ENCODE measurements at regions not wholly inside any gene's neighbourhood (a gene's known extent, or its start where the extent isn't known, plus 50 kb on each side); places are given as distances from the start of the nearest gene placed in this dataset.

- H3K79me2 ChIP-seq (ENCODE audit: control insufficient read depth, insufficient read depth, low read length), result no peaks in the 10 kb centered on the region
- Mint-ChIP-seq H3K27me3 (peaks cover 6% of the 10 kb centered on the region), H3K9me3 (ENCODE audit: insufficient read depth) (no peaks in the 10 kb centered on the region), H3K4me3 (no peak overlapping the region), H3K27ac (no peak overlapping the region), H3K4me1 (no peaks in the 10 kb centered on the region)
- no peak overlapping the region for H3K27ac ChIP-seq (ENCODE audit: low read length in 2 of 2)
- ATAC-seq (ENCODE audit: low read depth) (no peak), DNase-seq (no peak)
- H3K4me3 ChIP-seq (ENCODE audit: control extremely low read depth in 1 of 5, extremely low read depth in 1 of 5, insufficient read depth in 1 of 5, low read depth in 2 of 5, low read length in 4 of 5), result no peak overlapping the region
- no CpG with 5 or more reads among the region's 4 CpGs for WGBS (ENCODE audit: insufficient coverage)
- ChIA-PET POLR2A (no interaction called here), CTCF (interaction anchor here (0.7 kb wide), 1 partner anchor 36 kb away, joined by 3 read pairs; no protein-coding TSS in a partner anchor)
- H3K4me1 ChIP-seq (ENCODE audit: control insufficient read depth in 2 of 2, insufficient read depth in 2 of 2, low read length in 2 of 2), result no peaks in the 10 kb centered on the region
- H3K9me3 ChIP-seq (ENCODE audit: control extremely low read depth in 1 of 3, control insufficient read depth in 2 of 3, insufficient read depth in 1 of 3, low read length in 2 of 3), result peaks cover 0 to 2% (median 0%) of the 10 kb centered on the region in 3 donors
- H2AFZ ChIP-seq (ENCODE audit: insufficient read depth, low read depth, low read length, poor library complexity, severe bottlenecking), result no peak overlapping the region
- no peaks in the 10 kb centered on the region for H4K20me1 ChIP-seq (ENCODE audit: control insufficient read depth, insufficient read depth, low read length, poor library complexity, severe bottlenecking)
- no peaks in the 10 kb centered on the region for H3K27me3 ChIP-seq (replicated peaks in 1 of 4; ENCODE audit: control extremely low read depth in 1 of 4, control insufficient read depth in 3 of 4, insufficient read depth in 4 of 4, low read length in 3 of 4)
- no peaks in the 10 kb centered on the region for H3K36me3 ChIP-seq (replicated peaks in 1 of 2; ENCODE audit: control extremely low read depth in 1 of 2, control insufficient read depth in 1 of 2, extremely low read depth in 1 of 2, insufficient read depth in 2 of 2, low read length in 1 of 2)
- no peak overlapping the region for H3K9ac ChIP-seq (ENCODE audit: low read length)
- intact Hi-C loops (cut with micrococcal nuclease), result no loop called here
- H3K4me2 ChIP-seq (replicated peaks; ENCODE audit: low read depth, low read length, poor library complexity, severe bottlenecking), result no peak overlapping the region
- no peak for TF ChIP-seq EZH2 (IDR thresholded peaks at IDR 0.05; ENCODE audit: borderline replicate concordance, insufficient read depth, low read depth, low read length, poor library complexity, severe bottlenecking)
These were observed 206.2 kb upstream of the MAF start for GRCh38 chr16:79806757-79807156.

GRCh38 chr16:79805621-79806020, 205.1 kb upstream of the MAF start:
- TF ChIP-seq CTCF (IDR thresholded peaks at IDR 0.05) (no peak), EZH2 (IDR thresholded peaks at IDR 0.05; ENCODE audit: borderline replicate concordance, insufficient read depth, low read depth, low read length, poor library complexity, severe bottlenecking) (no peak)
- Histone ChIP-seq H2AFZ (ENCODE audit: insufficient read depth, low read depth, low read length, poor library complexity, severe bottlenecking) (no peak overlapping the region), H3K27me3 (replicated peaks in 1 of 4; ENCODE audit: control extremely low read depth in 1 of 4, control insufficient read depth in 3 of 4, insufficient read depth in 4 of 4, low read length in 3 of 4) (no peaks in the 10 kb centered on the region), H4K20me1 (ENCODE audit: control insufficient read depth, insufficient read depth, low read length, poor library complexity, severe bottlenecking) (no peaks in the 10 kb centered on the region), H3K4me2 (replicated peaks; ENCODE audit: low read depth, low read length, poor library complexity, severe bottlenecking) (no peak overlapping the region), H3K9me3 (ENCODE audit: control extremely low read depth in 1 of 3, control insufficient read depth in 2 of 3, insufficient read depth in 1 of 3, low read length in 2 of 3) (peaks cover 0 to 2% (median 0%) of the 10 kb centered on the region in 3 donors), H3K4me1 (ENCODE audit: control insufficient read depth in 2 of 2, insufficient read depth in 2 of 2, low read length in 2 of 2) (no peaks in the 10 kb centered on the region), H3K27ac (ENCODE audit: low read length in 2 of 2) (no peak overlapping the region), H3K79me2 (ENCODE audit: control insufficient read depth, insufficient read depth, low read length) (no peaks in the 10 kb centered on the region), H3K36me3 (replicated peaks in 1 of 2; ENCODE audit: control extremely low read depth in 1 of 2, control insufficient read depth in 1 of 2, extremely low read depth in 1 of 2, insufficient read depth in 2 of 2, low read length in 1 of 2) (no peaks in the 10 kb centered on the region), H3K4me3 (ENCODE audit: control extremely low read depth in 1 of 5, extremely low read depth in 1 of 5, insufficient read depth in 1 of 5, low read depth in 2 of 5, low read length in 4 of 5) (no peak overlapping the region), H3K9ac (ENCODE audit: low read length) (no peak overlapping the region)
- H3K27ac Mint-ChIP-seq, result no peak overlapping the region
- POLR2A ChIA-PET, result no interaction called here
- H3K4me3 Mint-ChIP-seq, result no peak overlapping the region
- CTCF ChIA-PET, result no interaction called here
- no peaks in the 10 kb centered on the region for H3K9me3 Mint-ChIP-seq (ENCODE audit: insufficient read depth)
- no peaks in the 10 kb centered on the region for H3K4me1 Mint-ChIP-seq
- H3K27me3 Mint-ChIP-seq, result peaks cover 6% of the 10 kb centered on the region
- WGBS (ENCODE audit: insufficient coverage), result 80% methylated on average over 1 of the region's 2 CpGs
- intact Hi-C loops (cut with micrococcal nuclease), result no loop called here
- no peak for DNase-seq
- no peak for ATAC-seq (ENCODE audit: low read depth)
